Activated CD4-positive, alpha-beta T cell treated with anti-CD3 and anti-CD28 coated beads for 36 hours (primary cell): ENCODE measurements at regions not wholly inside any gene's neighbourhood (a gene's known extent, or its start where the extent isn't known, plus 50 kb on each side); places are given as distances from the start of the nearest gene placed in this dataset.
A peak's percentile ranks its signal among the peaks of the same experiment; 100 is the strongest.
"Not testable (repeated sequence)": the region's sequence is repeated elsewhere in the genome, so short reads cannot be mapped to it uniquely, and the experiment has no call there.

Source experiments
- ATAC-seq: fragments of 200-7000 bp; cut with Tn5 transposase; one replicate; pipeline ENCODE4 v1.10.0; 2021; ENCODE audit warnings: mild to moderate bottlenecking, moderate library complexity
- CTCF ChIA-PET: fragments of 350-600 bp; sonication (Branson Sonifier 250); formaldehyde crosslinking; loops from one replicate; lab custom pipeline; 2021; ENCODE audit warnings: antibody characterized with exemption; lab: Charles Lee
- POLR2A ChIA-PET: fragments of 350-600 bp; sonication (Branson Sonifier 250); formaldehyde crosslinking; loops from one replicate; lab custom pipeline; 2021; ENCODE audit warnings: antibody characterized with exemption, inconsistent platforms; lab: Charles Lee
- DNase-seq: peaks from one replicate; pipeline ENCODE4 v3.0.0-alpha.2; 2020
- H3K27ac Mint-ChIP-seq: one replicate; pipeline ENCODE4 v1.8.0; 2021; ENCODE audit warnings: mixed read lengths
- H3K27me3 Mint-ChIP-seq: one replicate; pipeline ENCODE4 v1.8.0; 2021; ENCODE audit warnings: mixed read lengths
- H3K36me3 Mint-ChIP-seq: one replicate; pipeline ENCODE4 v1.8.0; 2021; ENCODE audit warnings: low read depth, mixed read lengths
- H3K4me1 Mint-ChIP-seq: one replicate; pipeline ENCODE4 v1.8.0; 2021; ENCODE audit warnings: mixed read lengths
- H3K4me3 Mint-ChIP-seq: one replicate; pipeline ENCODE4 v1.8.0; 2021; ENCODE audit warnings: mild to moderate bottlenecking, moderate library complexity, mixed read lengths
- H3K9me3 Mint-ChIP-seq: one replicate; pipeline ENCODE4 v1.8.0; 2021; ENCODE audit warnings: low read depth, mixed read lengths
- intact Hi-C, 2 experiments: fragments of 100-400 bp; cut with DNase I in 1 of 2; cut with micrococcal nuclease in 1 of 2; formaldehyde crosslinking; loops; one replicate each; pipeline versions ENCODE4 v1.14.2 to v1.15.1; 2022 to 2024; cut with DNase I, micrococcal nuclease

GRCh38 chr15:35181538-35181937, 96.4 kb upstream of the NANOGP8 start:
- ChIA-PET POLR2A (no interaction called here), CTCF (no interaction called here)
- Mint-ChIP-seq H3K4me3 (no peak overlapping the region), H3K27me3 (no peaks in the 10 kb centered on the region), H3K4me1 (peaks cover 5% of the 10 kb centered on the region), H3K27ac (no peak overlapping the region), H3K9me3 (no peaks in the 10 kb centered on the region), H3K36me3 (no peaks in the 10 kb centered on the region)
- ATAC-seq = peak; percentile 72
- intact Hi-C loops = no loop called here
- DNase-seq = no peak

DNA sequence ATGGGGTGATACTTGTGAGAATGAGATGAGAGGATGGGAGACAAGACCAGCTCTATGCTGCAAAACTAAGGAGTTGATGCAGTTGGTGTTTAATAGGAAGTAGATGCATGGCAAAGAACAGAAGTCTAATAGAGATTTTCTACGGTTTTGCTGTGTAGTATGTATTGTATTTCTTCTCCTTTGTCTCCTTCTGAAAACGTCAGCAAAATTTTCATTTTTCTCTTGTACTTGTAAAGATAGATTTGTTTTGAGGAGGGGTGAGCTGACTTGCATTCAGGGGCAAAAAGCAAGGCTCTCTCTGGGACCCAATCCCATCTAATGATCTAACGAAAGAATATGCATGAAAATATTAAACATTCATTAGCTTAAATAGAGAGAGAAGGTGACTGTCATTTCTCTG, 94.6 kb upstream of the NANOGP8 start:
- no peaks in the 10 kb centered on the region for H3K36me3 Mint-ChIP-seq
- H3K9me3 Mint-ChIP-seq = no peaks in the 10 kb centered on the region
- H3K4me3 Mint-ChIP-seq = no peak overlapping the region
- DNase-seq = no peak
- H3K4me1 Mint-ChIP-seq = peaks cover 5% of the 10 kb centered on the region
- ATAC-seq = no peak
- POLR2A ChIA-PET = no interaction called here
- CTCF ChIA-PET = no interaction called here
- no peaks in the 10 kb centered on the region for H3K27me3 Mint-ChIP-seq
- H3K27ac Mint-ChIP-seq = no peak overlapping the region
- intact Hi-C loops = no loop called here

DNA sequence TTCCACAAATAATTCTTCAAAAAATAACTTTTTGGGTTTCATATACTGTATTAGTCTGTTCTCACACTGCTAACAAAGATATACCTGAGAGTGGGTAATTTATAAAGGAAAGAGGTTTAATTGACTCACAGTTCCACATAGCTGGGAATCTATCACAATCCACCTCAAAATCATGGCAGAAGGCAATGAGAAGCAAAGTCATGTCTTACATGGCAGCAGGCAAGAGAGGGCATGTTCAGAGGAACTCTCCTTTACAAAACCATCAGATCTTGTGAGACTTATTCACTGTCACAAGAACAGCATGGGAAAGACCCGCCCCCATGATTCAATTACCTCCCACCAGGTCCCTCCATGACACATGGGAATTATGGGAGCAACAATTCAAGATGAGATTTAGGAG, 93.1 kb upstream of the NANOGP8 start:
- intact Hi-C loops, H3K4me1 Mint-ChIP-seq, H3K27ac Mint-ChIP-seq, DNase-seq, H3K27me3 Mint-ChIP-seq, H3K4me3 Mint-ChIP-seq, H3K9me3 Mint-ChIP-seq, POLR2A ChIA-PET, H3K36me3 Mint-ChIP-seq, CTCF ChIA-PET, ATAC-seq: not testable (repeated sequence)

- ChIA-PET POLR2A (no interaction called here), CTCF (no interaction called here)
- ATAC-seq (no peak), DNase-seq (no peak)
- Mint-ChIP-seq H3K27me3 (no peaks in the 10 kb centered on the region), H3K4me3 (no peak overlapping the region), H3K9me3 (no peaks in the 10 kb centered on the region), H3K4me1 (no peaks in the 10 kb centered on the region), H3K27ac (no peak overlapping the region), H3K36me3 (no peaks in the 10 kb centered on the region)
- intact Hi-C loops = no loop called here
Measured at GRCh38 chr15:35174948-35175347, 89.9 kb upstream of the NANOGP8 start.

DNA sequence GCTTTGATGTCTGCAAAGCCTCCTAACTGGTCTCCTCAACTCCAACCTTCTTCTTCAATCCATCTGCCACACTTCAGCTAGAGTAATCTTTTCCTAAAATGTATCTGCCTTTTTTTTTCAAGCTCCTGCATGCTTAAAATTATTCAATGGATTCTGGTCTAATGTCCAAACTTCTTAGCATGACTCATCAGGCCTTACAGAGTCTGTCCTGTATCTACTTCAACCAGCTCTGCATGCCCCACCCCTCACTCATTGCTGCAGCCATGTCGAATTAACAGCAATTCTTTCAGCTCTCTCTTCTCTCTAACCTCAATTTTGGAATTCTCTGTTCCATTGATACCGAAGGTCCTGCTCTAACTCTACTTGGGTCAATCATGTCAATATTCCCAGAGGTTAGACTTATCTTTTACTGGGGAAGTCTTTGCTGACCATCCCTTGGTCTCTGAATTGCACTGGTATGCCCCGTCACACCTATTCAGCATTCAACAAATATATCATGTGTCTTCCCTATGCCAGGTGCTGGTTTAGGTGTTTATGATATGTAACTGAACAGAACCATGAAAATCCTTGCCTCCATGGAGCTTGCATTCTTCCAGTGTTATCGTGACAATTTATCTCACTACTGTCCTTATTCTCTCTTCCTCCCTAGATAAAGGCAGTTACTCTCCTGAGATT, 88.5 kb upstream of the NANOGP8 start:
- DNase-seq (no peak), ATAC-seq (no peak)
- no peaks in the 10 kb centered on the region for H3K36me3 Mint-ChIP-seq
- H3K9me3 Mint-ChIP-seq = no peaks in the 10 kb centered on the region
- H3K4me1 Mint-ChIP-seq = no peaks in the 10 kb centered on the region
- no peaks in the 10 kb centered on the region for H3K27me3 Mint-ChIP-seq
- no peak overlapping the region for H3K27ac Mint-ChIP-seq
- intact Hi-C loops = no loop called here
- POLR2A ChIA-PET = no interaction called here
- CTCF ChIA-PET = no interaction called here
- H3K4me3 Mint-ChIP-seq = no peak overlapping the region

GRCh38 chr15:35170207-35170606, 85.1 kb upstream of the NANOGP8 start:
- POLR2A ChIA-PET = no interaction called here
- no peaks in the 10 kb centered on the region for H3K4me1 Mint-ChIP-seq

DNA sequence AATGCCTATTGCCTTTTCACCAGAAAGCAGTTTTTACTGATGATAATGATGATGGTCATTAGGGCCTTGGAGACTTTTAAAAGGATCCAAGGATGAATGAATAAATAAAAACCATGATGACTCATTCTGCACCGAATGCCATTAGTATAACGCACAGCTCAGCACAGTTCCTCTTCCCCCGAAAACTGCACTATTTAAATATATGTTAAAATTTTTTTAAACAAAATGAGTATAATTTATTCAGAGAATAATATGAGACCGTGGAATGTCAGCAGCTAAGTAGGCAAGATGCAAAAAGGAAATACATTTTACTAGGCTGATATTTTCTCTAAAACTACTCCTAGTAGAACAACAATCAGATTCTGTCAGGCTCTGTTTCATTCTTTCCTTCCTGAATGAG, 83.4 kb upstream of the NANOGP8 start:
- Mint-ChIP-seq H3K27ac (no peak overlapping the region), H3K4me3 (no peak overlapping the region), H3K4me1 (no peaks in the 10 kb centered on the region), H3K27me3 (no peaks in the 10 kb centered on the region), H3K36me3 (no peaks in the 10 kb centered on the region), H3K9me3 (no peaks in the 10 kb centered on the region)
- intact Hi-C loops = no loop called here
- ChIA-PET CTCF (no interaction called here), POLR2A (no interaction called here)
- ATAC-seq (no peak), DNase-seq (no peak)

More at GRCh38 chr15:35170207-35170606, 85.1 kb upstream of the NANOGP8 start:
- Mint-ChIP-seq H3K27me3 (no peaks in the 10 kb centered on the region), H3K9me3 (no peaks in the 10 kb centered on the region), H3K4me3 (no peak overlapping the region), H3K27ac (no peak overlapping the region), H3K36me3 (no peaks in the 10 kb centered on the region)
- intact Hi-C loops = no loop called here
- no peak for ATAC-seq
- CTCF ChIA-PET = no interaction called here
- DNase-seq = no peak

DNA sequence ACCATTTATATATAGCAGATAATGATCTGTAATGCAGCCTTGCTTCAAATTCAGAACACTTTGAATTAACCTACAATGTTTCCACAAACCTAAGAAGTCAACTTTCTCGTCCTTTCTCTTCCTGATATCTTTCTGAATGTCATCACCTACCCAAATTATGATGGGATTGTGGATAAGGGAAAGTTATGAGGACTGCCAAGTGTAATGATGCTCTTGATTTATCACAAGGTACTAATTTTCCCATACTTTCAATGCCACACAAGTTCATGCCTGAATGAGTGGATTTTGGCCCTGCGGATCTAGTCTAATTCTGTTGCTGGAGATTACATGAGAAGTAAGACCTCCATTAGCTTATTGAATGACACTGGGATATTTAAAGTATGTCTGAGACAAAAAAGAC, 82.6 kb upstream of the NANOGP8 start:
- Mint-ChIP-seq H3K9me3 (no peaks in the 10 kb centered on the region), H3K4me3 (no peak overlapping the region), H3K27me3 (no peaks in the 10 kb centered on the region), H3K4me1 (no peaks in the 10 kb centered on the region), H3K27ac (no peak overlapping the region), H3K36me3 (no peaks in the 10 kb centered on the region)
- no peak for DNase-seq
- POLR2A ChIA-PET = no interaction called here
- intact Hi-C loops = no loop called here
- ATAC-seq = no peak
- CTCF ChIA-PET = interaction anchor here (1.1 kb wide), 1 partner anchor 15 kb away, joined by 4 read pairs; no protein-coding TSS in a partner anchor

GRCh38 chr15:35166730-35167359, 81.8 kb upstream of the NANOGP8 start:
- Mint-ChIP-seq H3K27me3 (no peaks in the 10 kb centered on the region), H3K9me3 (no peaks in the 10 kb centered on the region), H3K27ac (no peak overlapping the region), H3K36me3 (no peaks in the 10 kb centered on the region), H3K4me1 (no peaks in the 10 kb centered on the region), H3K4me3 (no peak overlapping the region)
- DNase-seq = no peak
- ATAC-seq = no peak
- ChIA-PET CTCF (interaction anchor here (0.7 to 1.1 kb wide), 2 partner anchors 16 to 1450 kb away, joined by 3 to 4 read pairs; no protein-coding TSS in a partner anchor), POLR2A (no interaction called here)
- intact Hi-C loops = no loop called here

- H3K27me3 Mint-ChIP-seq = no peaks in the 10 kb centered on the region
- no peaks in the 10 kb centered on the region for H3K9me3 Mint-ChIP-seq
- H3K4me1 Mint-ChIP-seq = no peaks in the 10 kb centered on the region
- intact Hi-C loops = no loop called here
- ChIA-PET POLR2A (no interaction called here), CTCF (no interaction called here)
- no peak overlapping the region for H3K4me3 Mint-ChIP-seq
- H3K36me3 Mint-ChIP-seq = no peaks in the 10 kb centered on the region
- DNase-seq = no peak
- ATAC-seq = no peak
- H3K27ac Mint-ChIP-seq = no peak overlapping the region
Measured at GRCh38 chr15:35161694-35162093, 76.6 kb upstream of the NANOGP8 start.

GRCh38 chr15:35159170-35159569, 74.1 kb upstream of the NANOGP8 start:
- DNase-seq (no peak), ATAC-seq (no peak)
- Mint-ChIP-seq H3K27ac (no peak overlapping the region), H3K36me3 (no peaks in the 10 kb centered on the region), H3K4me1 (no peaks in the 10 kb centered on the region), H3K4me3 (no peak overlapping the region), H3K9me3 (no peaks in the 10 kb centered on the region), H3K27me3 (no peaks in the 10 kb centered on the region)
- intact Hi-C loops = no loop called here
- ChIA-PET POLR2A (no interaction called here), CTCF (no interaction called here)

- DNase-seq = no peak
- Mint-ChIP-seq H3K9me3 (no peaks in the 10 kb centered on the region), H3K27ac (no peak overlapping the region), H3K4me1 (no peaks in the 10 kb centered on the region), H3K27me3 (peaks cover 2% of the 10 kb centered on the region), H3K36me3 (no peaks in the 10 kb centered on the region), H3K4me3 (no peak overlapping the region)
- intact Hi-C loops = no loop called here
- ChIA-PET POLR2A (no interaction called here), CTCF (no interaction called here)
- no peak for ATAC-seq
Measured at GRCh38 chr15:35151782-35152181, 66.7 kb upstream of the NANOGP8 start.
